ENCODE measurements at regions not wholly inside any gene's neighbourhood (a gene's known extent, or its start where the extent isn't known, plus 50 kb on each side); places are given as distances from the start of the nearest gene placed in this dataset.

- H3K4me3 Mint-ChIP-seq (ENCODE audit: unreplicated experiment): no peak overlapping the region
- TF ChIP-seq, protein P1, sequence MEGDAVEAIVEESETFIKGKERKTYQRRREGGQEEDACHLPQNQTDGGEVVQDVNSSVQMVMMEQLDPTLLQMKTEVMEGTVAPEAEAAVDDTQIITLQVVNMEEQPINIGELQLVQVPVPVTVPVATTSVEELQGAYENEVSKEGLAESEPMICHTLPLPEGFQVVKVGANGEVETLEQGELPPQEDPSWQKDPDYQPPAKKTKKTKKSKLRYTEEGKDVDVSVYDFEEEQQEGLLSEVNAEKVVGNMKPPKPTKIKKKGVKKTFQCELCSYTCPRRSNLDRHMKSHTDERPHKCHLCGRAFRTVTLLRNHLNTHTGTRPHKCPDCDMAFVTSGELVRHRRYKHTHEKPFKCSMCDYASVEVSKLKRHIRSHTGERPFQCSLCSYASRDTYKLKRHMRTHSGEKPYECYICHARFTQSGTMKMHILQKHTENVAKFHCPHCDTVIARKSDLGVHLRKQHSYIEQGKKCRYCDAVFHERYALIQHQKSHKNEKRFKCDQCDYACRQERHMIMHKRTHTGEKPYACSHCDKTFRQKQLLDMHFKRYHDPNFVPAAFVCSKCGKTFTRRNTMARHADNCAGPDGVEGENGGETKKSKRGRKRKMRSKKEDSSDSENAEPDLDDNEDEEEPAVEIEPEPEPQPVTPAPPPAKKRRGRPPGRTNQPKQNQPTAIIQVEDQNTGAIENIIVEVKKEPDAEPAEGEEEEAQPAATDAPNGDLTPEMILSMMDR (IDR thresholded peaks at IDR 0.05): no peak
- no peaks in the 10 kb centered on the region for H3K4me1 Mint-ChIP-seq (ENCODE audit: low read depth)
- no peaks in the 10 kb centered on the region for H3K9me3 Mint-ChIP-seq (ENCODE audit: low read depth)
- no peaks in the 10 kb centered on the region for H3K27me3 Mint-ChIP-seq (ENCODE audit: low read depth)
- H3K36me3 Mint-ChIP-seq (ENCODE audit: low read depth): no peaks in the 10 kb centered on the region
- DNase-seq (ENCODE audit: low spot score): no peak
- no peak overlapping the region for H3K27ac Mint-ChIP-seq (ENCODE audit: unreplicated experiment)
These were observed 671.5 kb upstream of the PCDH20 start for GRCh38 chr13:62087124-62087523.

GRCh38 chr13:62085337-62086229, 669.9 kb upstream of the PCDH20 start:
- Mint-ChIP-seq H3K4me3 (ENCODE audit: unreplicated experiment) (no peak overlapping the region), H3K4me1 (ENCODE audit: low read depth) (no peaks in the 10 kb centered on the region), H3K27ac (ENCODE audit: unreplicated experiment) (no peak overlapping the region), H3K27me3 (ENCODE audit: low read depth) (no peaks in the 10 kb centered on the region), H3K36me3 (ENCODE audit: low read depth) (no peaks in the 10 kb centered on the region), H3K9me3 (ENCODE audit: low read depth) (no peaks in the 10 kb centered on the region)
- DNase-seq (ENCODE audit: low spot score): no peak
- TF ChIP-seq, protein P1 (IDR thresholded peaks at IDR 0.05): no peak

GRCh38 chr13:62084728-62085127, 669.1 kb upstream of the PCDH20 start:
- Mint-ChIP-seq H3K36me3 (ENCODE audit: low read depth) (no peaks in the 10 kb centered on the region), H3K9me3 (ENCODE audit: low read depth) (no peaks in the 10 kb centered on the region), H3K27ac (ENCODE audit: unreplicated experiment) (no peak overlapping the region), H3K4me1 (ENCODE audit: low read depth) (no peaks in the 10 kb centered on the region), H3K27me3 (ENCODE audit: low read depth) (no peaks in the 10 kb centered on the region), H3K4me3 (ENCODE audit: unreplicated experiment) (no peak overlapping the region)
- TF ChIP-seq, protein P1 (IDR thresholded peaks at IDR 0.05): no peak
- DNase-seq (ENCODE audit: low spot score): no peak

DNA sequence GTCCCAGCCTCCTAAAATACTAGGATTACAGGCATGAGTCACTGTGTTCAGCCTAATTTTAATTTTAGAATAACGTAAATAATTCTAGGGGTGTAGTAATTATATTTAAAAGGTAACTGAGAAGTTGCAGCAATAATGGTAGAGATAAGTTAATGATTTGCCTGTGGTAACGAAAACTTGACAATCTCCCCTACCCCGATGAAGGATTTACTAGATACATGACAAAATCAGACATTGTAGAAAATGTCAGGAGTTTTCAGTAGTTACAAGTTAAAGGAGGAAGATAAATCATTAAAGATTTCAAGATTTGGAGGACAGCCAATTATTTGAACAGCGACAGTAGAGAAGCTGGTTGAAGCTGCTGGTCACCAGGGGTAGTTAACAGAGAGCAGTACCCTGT, 652.2 kb upstream of the PCDH20 start:
- Mint-ChIP-seq H3K4me3 (ENCODE audit: unreplicated experiment) (no peak overlapping the region), H3K9me3 (ENCODE audit: low read depth) (peaks cover 3% of the 10 kb centered on the region), H3K27ac (ENCODE audit: unreplicated experiment) (no peak overlapping the region), H3K4me1 (ENCODE audit: low read depth) (no peaks in the 10 kb centered on the region), H3K36me3 (ENCODE audit: low read depth) (peaks cover 1% of the 10 kb centered on the region), H3K27me3 (ENCODE audit: low read depth) (no peaks in the 10 kb centered on the region)
- TF ChIP-seq, protein P1 (IDR thresholded peaks at IDR 0.05): no peak
- DNase-seq (ENCODE audit: low spot score): no peak

- Mint-ChIP-seq H3K4me3 (ENCODE audit: unreplicated experiment) (no peak overlapping the region), H3K27ac (ENCODE audit: unreplicated experiment) (no peak overlapping the region), H3K4me1 (ENCODE audit: low read depth) (no peaks in the 10 kb centered on the region), H3K36me3 (ENCODE audit: low read depth) (peaks cover 1% of the 10 kb centered on the region), H3K27me3 (ENCODE audit: low read depth) (no peaks in the 10 kb centered on the region), H3K9me3 (ENCODE audit: low read depth) (peaks cover 3% of the 10 kb centered on the region)
- TF ChIP-seq, protein P1 (IDR thresholded peaks at IDR 0.05): no peak
- DNase-seq (ENCODE audit: low spot score): no peak
These were observed 649.4 kb upstream of the PCDH20 start for GRCh38 chr13:62065016-62065415.
